SU-DHL-6 (cell line): ENCODE measurements at regions not wholly inside any gene's neighbourhood (a gene's known extent, or its start where the extent isn't known, plus 50 kb on each side); places are given as distances from the start of the nearest gene placed in this dataset.

Experiments
- EZH2phosphoT487 ChIP-seq: fragments of 200-600 bp; sonication (generic), shearing (Covaris generic); conservative IDR thresholded peaks from 2 replicates; pipeline ENCODE4 v1.6.1; 2018; ENCODE audit warnings: mild to moderate bottlenecking, antibody characterized with exemption, low read length, moderate library complexity, mixed read lengths
- TF ChIP-seq, protein P1 (sequence below): fragments of 200-600 bp; sonication (generic); IDR thresholded peaks from one replicate; pipeline ENCODE4 v1.5.1; 2017; ENCODE audit warnings: antibody characterized with exemption, mild to moderate bottlenecking, low read length, moderate library complexity; ENCODE audit not compliant: insufficient read depth, poor library complexity, severe bottlenecking

DNA sequence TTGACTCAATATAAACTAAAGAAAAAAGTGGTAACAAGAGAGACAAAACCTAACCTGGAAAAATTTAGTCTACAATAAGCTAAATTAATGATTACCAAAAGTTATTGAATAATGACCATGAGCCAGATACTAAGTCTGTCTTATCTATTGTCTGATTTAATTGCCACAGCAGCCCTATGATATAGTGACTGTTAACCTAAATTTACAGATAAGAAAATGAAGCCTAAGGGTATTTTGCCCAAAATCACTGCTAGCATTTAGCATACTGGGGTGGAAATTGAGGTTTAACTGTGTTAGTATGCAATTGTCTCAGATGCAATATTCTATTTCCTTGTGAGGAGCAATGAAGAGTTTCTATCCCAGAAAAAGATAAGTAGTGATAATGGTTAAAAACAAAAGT lies 361.0 kb upstream of the EYS start:
- TF ChIP-seq, protein P1, sequence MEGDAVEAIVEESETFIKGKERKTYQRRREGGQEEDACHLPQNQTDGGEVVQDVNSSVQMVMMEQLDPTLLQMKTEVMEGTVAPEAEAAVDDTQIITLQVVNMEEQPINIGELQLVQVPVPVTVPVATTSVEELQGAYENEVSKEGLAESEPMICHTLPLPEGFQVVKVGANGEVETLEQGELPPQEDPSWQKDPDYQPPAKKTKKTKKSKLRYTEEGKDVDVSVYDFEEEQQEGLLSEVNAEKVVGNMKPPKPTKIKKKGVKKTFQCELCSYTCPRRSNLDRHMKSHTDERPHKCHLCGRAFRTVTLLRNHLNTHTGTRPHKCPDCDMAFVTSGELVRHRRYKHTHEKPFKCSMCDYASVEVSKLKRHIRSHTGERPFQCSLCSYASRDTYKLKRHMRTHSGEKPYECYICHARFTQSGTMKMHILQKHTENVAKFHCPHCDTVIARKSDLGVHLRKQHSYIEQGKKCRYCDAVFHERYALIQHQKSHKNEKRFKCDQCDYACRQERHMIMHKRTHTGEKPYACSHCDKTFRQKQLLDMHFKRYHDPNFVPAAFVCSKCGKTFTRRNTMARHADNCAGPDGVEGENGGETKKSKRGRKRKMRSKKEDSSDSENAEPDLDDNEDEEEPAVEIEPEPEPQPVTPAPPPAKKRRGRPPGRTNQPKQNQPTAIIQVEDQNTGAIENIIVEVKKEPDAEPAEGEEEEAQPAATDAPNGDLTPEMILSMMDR: no peak
- no peak for TF ChIP-seq EZH2phosphoT487
